Adrenal gland (tissue), 9 donors: ENCODE measurements at regions not wholly inside any gene's neighbourhood (a gene's known extent, or its start where the extent isn't known, plus 50 kb on each side); places are given as distances from the start of the nearest gene placed in this dataset.

Experiments
- DNase-seq, 7 donors: peaks; one replicate each; pipeline ENCODE4 v3.0.0-alpha.2; 2019 to 2020
- H3K27ac ChIP-seq, 5 donors: fragments of 200-600 bp; sonication (generic) in 4 of 5; 1 replicate in 3 of 5; 2 replicates in 2 of 5; pipeline versions ENCODE4 v1.5.1 to v1.8.0; 2016 to 2020; ENCODE audit warnings: mild to moderate bottlenecking in 1 of 5
- H3K27me3 ChIP-seq: fragments of 200-600 bp; 2 replicates; pipeline ENCODE4 v1.8.0; 2021
- H3K36me3 ChIP-seq, 2 donors: fragments of 200-600 bp; replicated peaks in 1 of 2; 1 replicate in 1 of 2; 2 replicates in 1 of 2; pipeline versions ENCODE4 v1.5.1 to v1.8.0; 2018 to 2022
- H3K4me1 ChIP-seq, 2 donors: fragments of 200-600 bp; replicated peaks in 1 of 2; 1 replicate in 1 of 2; 2 replicates in 1 of 2; pipeline versions ENCODE4 v1.5.1 to v1.8.0; 2018 to 2021
- H3K4me3 ChIP-seq, 4 donors: fragments of 200-600 bp; sonication (generic) in 3 of 4; one replicate each; pipeline ENCODE4 v1.5.1; 2016 to 2018
- H3K9me3 ChIP-seq, 3 donors: fragments of 200-600 bp; sonication (generic) in 1 of 3; replicated peaks in 1 of 3; 1 replicate in 2 of 3; 2 replicates in 1 of 3; pipeline versions ENCODE4 v1.5.1 to v1.8.0; 2016 to 2021
- POLR2A ChIP-seq, 2 donors: fragments of 450-650 bp; IDR thresholded peaks; one replicate each; pipeline ENCODE4 v1.6.1; 2017; ENCODE audit warnings: antibody characterized with exemption in 2 of 2, mild to moderate bottlenecking in 2 of 2, moderate library complexity in 1 of 2
- WGBS, 4 donors: extraction: QIAGEN DNeasy Blood & Tissue Kit in 2 of 4; methylation state at CpG; one replicate each; pipeline versions ENCODE4 v1.1.5 to v1.1.7; 2013 to 2017; 5-methylcytosine and 5-hydroxymethylcytosine counted together
- intact Hi-C, 2 donors: fragments of 100-400 bp; cut with DNase I; formaldehyde crosslinking; loops; one replicate each; pipeline versions ENCODE4 v1.14.1 to v1.15.0; 2022 to 2023
- TF ChIP-seq, protein P1 (sequence below), 6 experiments: fragments of 450-650 bp in 4 of 6; fragments of 200-600 bp in 2 of 6; sonication (generic) in 1 of 6; IDR thresholded peaks; 1 replicate in 5 of 6; 2 replicates in 1 of 6; pipeline versions ENCODE4 v1.5.1 to v1.8.0; 2016 to 2021; ENCODE audit warnings: antibody characterized with exemption in 6 of 6, mild to moderate bottlenecking in 2 of 6, moderate library complexity in 1 of 6
- donor health status: healthy with polysubstance abuse.
- donor health status: Bipolar disorder and iron deficiency.
- donor health status: DM: yes; HTN: yes; CAD: no.
- donor health status: DM: no; HTN: no; CAD: no.
- donor health status: DM: no; HTN: no; CAD: no.

DNA sequence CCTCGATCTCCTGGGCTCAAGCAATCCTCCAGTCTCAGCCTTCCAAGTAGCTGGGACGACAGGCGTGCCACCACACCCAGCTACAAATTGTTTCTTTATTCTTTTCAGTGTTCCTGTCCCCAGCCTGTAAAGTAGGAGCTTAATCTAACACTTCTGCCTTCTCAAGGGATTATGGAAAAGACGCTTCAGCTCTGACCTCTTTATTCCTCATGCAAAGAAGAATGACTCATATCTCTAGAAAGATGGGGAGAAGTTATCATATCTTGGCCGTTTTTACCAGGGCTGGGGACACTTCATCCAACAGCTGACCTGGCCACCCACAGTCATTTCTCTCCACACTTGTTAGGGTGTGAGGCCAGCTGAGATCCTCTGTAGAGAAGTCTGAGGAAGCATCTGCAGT lies 172.6 kb downstream of the HAPSTR1 start:
- intact Hi-C loops, result no loop called here
- Histone ChIP-seq H3K9me3 (no peaks in the 10 kb centered on the region), H3K4me1 (no peaks in the 10 kb centered on the region), H3K27ac (no peak overlapping the region), H3K4me3 (no peak overlapping the region), H3K27me3 (no peaks in the 10 kb centered on the region), H3K36me3 (no peaks in the 10 kb centered on the region)
- no peak for DNase-seq
- WGBS, 4 donors, result 59 to 76% (median 68%) methylated on average over 5 of the region's 5 CpGs
- TF ChIP-seq POLR2A (IDR thresholded peaks at IDR 0.05), result no peak
- TF ChIP-seq, protein P1, sequence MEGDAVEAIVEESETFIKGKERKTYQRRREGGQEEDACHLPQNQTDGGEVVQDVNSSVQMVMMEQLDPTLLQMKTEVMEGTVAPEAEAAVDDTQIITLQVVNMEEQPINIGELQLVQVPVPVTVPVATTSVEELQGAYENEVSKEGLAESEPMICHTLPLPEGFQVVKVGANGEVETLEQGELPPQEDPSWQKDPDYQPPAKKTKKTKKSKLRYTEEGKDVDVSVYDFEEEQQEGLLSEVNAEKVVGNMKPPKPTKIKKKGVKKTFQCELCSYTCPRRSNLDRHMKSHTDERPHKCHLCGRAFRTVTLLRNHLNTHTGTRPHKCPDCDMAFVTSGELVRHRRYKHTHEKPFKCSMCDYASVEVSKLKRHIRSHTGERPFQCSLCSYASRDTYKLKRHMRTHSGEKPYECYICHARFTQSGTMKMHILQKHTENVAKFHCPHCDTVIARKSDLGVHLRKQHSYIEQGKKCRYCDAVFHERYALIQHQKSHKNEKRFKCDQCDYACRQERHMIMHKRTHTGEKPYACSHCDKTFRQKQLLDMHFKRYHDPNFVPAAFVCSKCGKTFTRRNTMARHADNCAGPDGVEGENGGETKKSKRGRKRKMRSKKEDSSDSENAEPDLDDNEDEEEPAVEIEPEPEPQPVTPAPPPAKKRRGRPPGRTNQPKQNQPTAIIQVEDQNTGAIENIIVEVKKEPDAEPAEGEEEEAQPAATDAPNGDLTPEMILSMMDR (IDR thresholded peaks at IDR 0.05), result no peak

DNA sequence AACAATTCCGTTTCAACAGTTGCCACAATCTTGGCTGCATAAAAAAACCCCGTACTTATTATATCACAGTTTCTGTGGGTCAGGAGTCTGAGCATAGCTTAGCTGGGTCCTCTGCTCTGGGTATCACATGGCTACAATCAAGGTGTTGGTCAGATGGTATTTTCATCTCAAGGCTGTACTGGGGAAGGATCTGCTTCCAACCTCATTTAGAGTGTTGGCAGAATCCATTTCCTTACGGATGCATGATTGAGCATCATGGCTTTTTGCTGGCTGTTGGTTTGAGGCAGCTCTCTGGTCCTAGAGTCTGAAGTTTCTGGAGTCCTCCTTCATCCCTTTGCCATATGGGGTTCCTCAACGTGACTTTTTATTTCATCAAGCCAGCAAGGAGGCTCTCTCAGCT lies 177.0 kb downstream of the HAPSTR1 start:
- no peak for TF ChIP-seq POLR2A (IDR thresholded peaks at IDR 0.05)
- TF ChIP-seq, protein P1 (IDR thresholded peaks at IDR 0.05), result no peak
- H3K4me1 ChIP-seq, result no peaks in the 10 kb centered on the region
- no peaks in the 10 kb centered on the region for H3K27me3 ChIP-seq
- no peak overlapping the region for H3K27ac ChIP-seq
- WGBS, 4 donors, result 53 to 64% (median 59%) methylated on average over 4 of the region's 4 CpGs
- H3K36me3 ChIP-seq, result no peaks in the 10 kb centered on the region
- no peak for DNase-seq
- H3K9me3 ChIP-seq, result no peaks in the 10 kb centered on the region
- H3K4me3 ChIP-seq, result no peak overlapping the region
- intact Hi-C loops, result no loop called here

DNA sequence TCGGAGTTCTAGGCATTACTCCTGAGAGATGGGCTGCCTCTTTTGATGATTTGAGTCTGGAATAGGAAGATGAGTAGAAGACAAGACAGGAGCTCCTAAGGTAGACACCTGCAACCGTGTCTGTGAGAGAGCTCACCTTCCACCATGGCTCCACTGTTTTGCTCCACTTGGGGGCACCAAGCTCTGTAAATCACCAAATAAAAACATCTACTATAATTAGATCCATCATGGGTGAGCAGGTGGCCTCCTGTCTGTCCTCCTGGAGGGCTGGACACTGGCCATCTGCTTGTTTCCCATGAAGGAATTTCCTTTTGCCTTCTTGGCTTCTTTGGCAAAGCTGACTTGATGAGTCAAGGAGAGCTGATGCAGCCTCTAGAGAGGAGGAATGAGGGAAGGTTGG lies 179.0 kb downstream of the HAPSTR1 start:
- Histone ChIP-seq H3K4me3 (no peak overlapping the region), H3K27me3 (no peaks in the 10 kb centered on the region), H3K27ac (no peak overlapping the region), H3K4me1 (no peaks in the 10 kb centered on the region), H3K9me3 (no peaks in the 10 kb centered on the region), H3K36me3 (no peaks in the 10 kb centered on the region)
- TF ChIP-seq POLR2A (IDR thresholded peaks at IDR 0.05), result no peak
- TF ChIP-seq, protein P1 (IDR thresholded peaks at IDR 0.05), result no peak
- no peak for DNase-seq
- intact Hi-C loops, result no loop called here
- 67 to 88% (median 81%) methylated on average over 2 of the region's 2 CpGs for WGBS, 4 donors

DNA sequence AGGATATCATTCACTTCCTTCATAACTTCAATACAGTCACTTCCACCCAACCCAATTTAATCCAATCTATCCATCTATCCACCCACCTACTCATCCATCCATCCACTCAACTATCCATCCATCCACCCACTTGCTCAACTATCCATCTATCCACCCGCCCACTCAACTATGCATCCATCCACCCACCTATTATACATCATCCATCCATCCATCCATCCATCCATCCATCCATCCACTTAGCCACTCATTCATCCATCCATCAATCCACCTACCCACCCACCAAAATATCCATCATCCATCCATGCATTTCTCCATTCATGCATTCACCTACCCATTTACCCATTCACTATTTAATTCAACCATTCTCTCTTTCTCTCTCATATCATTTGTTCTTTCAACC lies 179.5 kb downstream of the HAPSTR1 start:
- TF ChIP-seq, protein P1 (IDR thresholded peaks at IDR 0.05), result no peak
- no peak for TF ChIP-seq POLR2A (IDR thresholded peaks at IDR 0.05)
- no peaks in the 10 kb centered on the region for H3K9me3 ChIP-seq
- DNase-seq, result no peak
- 76 to 88% (median 84%) methylated on average over 1 of the region's 1 CpG for WGBS, 4 donors
- H3K27ac ChIP-seq, result no peak overlapping the region
- no peaks in the 10 kb centered on the region for H3K4me1 ChIP-seq
- H3K4me3 ChIP-seq, result no peak overlapping the region
- intact Hi-C loops, result no loop called here
- H3K27me3 ChIP-seq, result peaks cover 3% of the 10 kb centered on the region
- H3K36me3 ChIP-seq, result no peaks in the 10 kb centered on the region
